GM21381 (cell line): ENCODE measurements at regions not wholly inside any gene's neighbourhood (a gene's known extent, or its start where the extent isn't known, plus 50 kb on each side); places are given as distances from the start of the nearest gene placed in this dataset.

Source experiments
- ATAC-seq: cut with Tn5 transposase; IDR thresholded peaks from one replicate; pipeline ENCODE4 v1.9.1; 2021; ENCODE audit warnings: mild to moderate bottlenecking, moderate library complexity; ENCODE audit not compliant: unreplicated experiment

- ATAC-seq: no peak
Measured at GRCh38 chrX:39313146-39313545, 511.9 kb downstream of the MID1IP1 start.

- ATAC-seq: no peak
Measured at GRCh38 chrX:39318506-39319343, 517.5 kb downstream of the MID1IP1 start.

GRCh38 chrX:39320165-39320564, 518.9 kb downstream of the MID1IP1 start:
- no peak for ATAC-seq

- ATAC-seq: no peak
Measured at GRCh38 chrX:39322496-39322895, 521.2 kb downstream of the MID1IP1 start.

GRCh38 chrX:39324233-39324930, 523.1 kb downstream of the MID1IP1 start:
- no peak for ATAC-seq

GRCh38 chrX:39327255-39327654, 526.0 kb downstream of the MID1IP1 start:
- ATAC-seq: no peak

- no peak for ATAC-seq
Measured at GRCh38 chrX:39327705-39328104, 526.4 kb downstream of the MID1IP1 start.

GRCh38 chrX:39328661-39329060, 527.4 kb downstream of the MID1IP1 start:
- ATAC-seq: no peak

- peak; percentile 65 for ATAC-seq
Measured at GRCh38 chrX:39331082-39331704, 529.9 kb downstream of the MID1IP1 start.

- ATAC-seq: no peak
Measured at GRCh38 chrX:39333451-39333850, 532.2 kb downstream of the MID1IP1 start.

- ATAC-seq: no peak
Measured at GRCh38 chrX:39335513-39336235, 534.4 kb downstream of the MID1IP1 start.

GRCh38 chrX:39336671-39337311, 535.5 kb downstream of the MID1IP1 start:
- peak; percentile 80 for ATAC-seq

- ATAC-seq: no peak
Measured at GRCh38 chrX:39337451-39337850, 536.2 kb downstream of the MID1IP1 start.

- no peak for ATAC-seq
Measured at GRCh38 chrX:39338583-39338982, 537.3 kb downstream of the MID1IP1 start.

- no peak for ATAC-seq
Measured at GRCh38 chrX:39356119-39356807, 555.0 kb downstream of the MID1IP1 start.

GRCh38 chrX:39360101-39360500, 558.8 kb downstream of the MID1IP1 start:
- no peak for ATAC-seq

GRCh38 chrX:39361736-39362135, 560.5 kb downstream of the MID1IP1 start:
- no peak for ATAC-seq

GRCh38 chrX:39367416-39367815, 566.2 kb downstream of the MID1IP1 start:
- ATAC-seq: no peak

GRCh38 chrX:39372115-39372514, 570.9 kb downstream of the MID1IP1 start:
- no peak for ATAC-seq

- no peak for ATAC-seq
Measured at GRCh38 chrX:39377157-39377556, 575.9 kb downstream of the MID1IP1 start.
